ENCODE measurements at regions not wholly inside any gene's neighbourhood (a gene's known extent, or its start where the extent isn't known, plus 50 kb on each side); places are given as distances from the start of the nearest gene placed in this dataset.

DNA sequence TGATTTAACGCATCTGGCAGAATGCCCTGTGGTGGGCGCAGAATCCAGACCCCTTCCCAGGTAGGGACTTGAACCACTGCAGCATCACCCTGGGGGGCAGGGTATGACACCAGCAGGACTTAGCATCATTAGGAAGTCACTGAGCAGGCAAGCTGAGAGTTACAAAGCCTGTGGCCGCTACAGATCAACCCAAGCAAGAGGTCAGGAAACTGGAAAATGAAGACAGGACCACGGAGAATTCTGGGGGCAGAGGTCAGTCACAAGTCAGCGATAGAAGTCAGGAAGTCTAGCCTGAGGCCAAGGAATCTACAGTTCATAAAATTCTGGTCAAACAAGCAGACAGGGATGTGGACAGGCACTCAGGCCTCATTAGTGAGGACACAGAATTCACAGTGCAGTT lies 108.4 kb downstream of the CHIC2 start:
- TF ChIP-seq GATA2 (IDR thresholded peaks at IDR 0.05; ENCODE audit: low read depth, low read length): no peak
- no peak for TF ChIP-seq GATA3 (IDR thresholded peaks at IDR 0.05; ENCODE audit: low read depth, low read length)
